IPS DF 4.7 (cell line): ENCODE measurements at regions not wholly inside any gene's neighbourhood (a gene's known extent, or its start where the extent isn't known, plus 50 kb on each side); places are given as distances from the start of the nearest gene placed in this dataset.

ENCODE experiments used
- DNase-seq: peaks from one replicate; pipeline ENCODE4 v3.0.0-alpha.2; 2013; ENCODE audit warnings: low spot score; ENCODE audit errors: extremely low read depth

DNA sequence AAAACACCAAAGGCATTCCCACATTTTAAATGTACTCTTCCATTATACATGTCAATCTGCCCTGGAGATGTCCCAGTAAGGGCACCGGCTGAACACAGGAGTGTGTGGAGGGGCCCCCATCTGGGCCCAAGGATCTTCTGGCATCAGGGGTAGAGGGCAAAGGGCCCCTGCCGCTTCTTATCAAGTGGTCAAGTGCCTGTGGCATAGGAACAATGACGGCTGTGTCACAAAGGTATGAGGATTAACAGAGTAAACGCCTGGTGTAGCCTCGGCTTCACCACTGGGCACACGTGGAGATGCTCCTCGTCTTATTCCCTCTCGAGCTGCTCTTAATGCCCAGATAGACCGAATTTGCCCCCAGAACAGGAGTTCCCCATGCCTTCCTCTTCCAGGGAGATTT is 169.7 kb upstream of the GLI2 start:
- DNase-seq: no peak

DNA sequence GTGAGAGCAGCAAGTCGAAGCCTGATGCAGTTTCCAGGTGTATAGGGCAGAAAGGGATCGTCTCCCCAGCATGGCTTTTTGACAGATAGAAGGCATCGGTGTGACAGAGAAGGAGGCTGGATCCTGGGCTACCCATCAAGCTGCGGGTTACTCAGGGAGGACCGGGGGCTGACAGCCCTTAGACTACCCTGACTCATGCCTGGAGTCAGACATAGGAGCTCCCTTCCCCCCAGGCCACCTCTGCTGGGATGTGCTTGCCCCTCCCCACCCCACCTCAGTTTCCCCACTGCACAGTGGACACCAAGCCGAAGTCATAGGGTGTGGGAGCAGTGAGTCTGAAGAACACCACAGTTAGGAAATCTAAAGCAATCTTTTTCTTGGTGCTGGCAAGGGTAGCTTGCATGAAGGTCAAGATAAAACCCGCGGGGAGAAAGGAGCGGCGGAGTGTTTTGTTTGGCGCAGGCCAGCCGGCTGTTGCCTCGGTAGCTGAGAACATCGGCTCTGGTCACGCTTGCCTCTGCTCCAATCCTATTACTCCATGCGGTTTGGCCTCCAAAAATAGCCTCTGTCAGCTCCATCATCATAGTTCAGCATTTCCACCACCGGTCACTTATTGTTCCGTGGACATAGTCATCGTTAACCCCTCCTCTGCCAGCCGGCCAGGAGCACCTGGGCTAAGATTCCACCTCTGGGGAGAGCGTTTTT is 169.2 kb upstream of the GLI2 start:
- no peak for DNase-seq

DNA sequence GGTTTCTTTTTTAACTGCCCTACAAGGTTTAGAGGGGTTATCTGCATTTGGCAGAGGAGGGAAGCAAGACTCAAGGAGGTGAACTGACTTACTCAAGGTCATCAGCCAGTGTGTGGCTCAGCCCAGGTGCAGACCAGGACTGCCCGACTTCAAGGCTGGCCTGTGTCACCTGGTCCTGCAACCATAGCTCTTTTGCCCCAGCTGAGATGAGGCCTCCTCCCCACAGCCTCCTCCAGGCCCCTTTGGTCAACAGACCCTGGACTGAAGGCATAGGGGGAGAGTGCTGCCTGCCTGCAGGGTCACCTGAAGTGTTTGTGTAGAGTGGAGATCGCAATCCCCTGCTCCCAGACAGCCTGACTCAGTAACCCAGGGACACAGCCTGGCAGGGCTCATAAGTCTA is 168.5 kb upstream of the GLI2 start:
- no peak for DNase-seq

DNA sequence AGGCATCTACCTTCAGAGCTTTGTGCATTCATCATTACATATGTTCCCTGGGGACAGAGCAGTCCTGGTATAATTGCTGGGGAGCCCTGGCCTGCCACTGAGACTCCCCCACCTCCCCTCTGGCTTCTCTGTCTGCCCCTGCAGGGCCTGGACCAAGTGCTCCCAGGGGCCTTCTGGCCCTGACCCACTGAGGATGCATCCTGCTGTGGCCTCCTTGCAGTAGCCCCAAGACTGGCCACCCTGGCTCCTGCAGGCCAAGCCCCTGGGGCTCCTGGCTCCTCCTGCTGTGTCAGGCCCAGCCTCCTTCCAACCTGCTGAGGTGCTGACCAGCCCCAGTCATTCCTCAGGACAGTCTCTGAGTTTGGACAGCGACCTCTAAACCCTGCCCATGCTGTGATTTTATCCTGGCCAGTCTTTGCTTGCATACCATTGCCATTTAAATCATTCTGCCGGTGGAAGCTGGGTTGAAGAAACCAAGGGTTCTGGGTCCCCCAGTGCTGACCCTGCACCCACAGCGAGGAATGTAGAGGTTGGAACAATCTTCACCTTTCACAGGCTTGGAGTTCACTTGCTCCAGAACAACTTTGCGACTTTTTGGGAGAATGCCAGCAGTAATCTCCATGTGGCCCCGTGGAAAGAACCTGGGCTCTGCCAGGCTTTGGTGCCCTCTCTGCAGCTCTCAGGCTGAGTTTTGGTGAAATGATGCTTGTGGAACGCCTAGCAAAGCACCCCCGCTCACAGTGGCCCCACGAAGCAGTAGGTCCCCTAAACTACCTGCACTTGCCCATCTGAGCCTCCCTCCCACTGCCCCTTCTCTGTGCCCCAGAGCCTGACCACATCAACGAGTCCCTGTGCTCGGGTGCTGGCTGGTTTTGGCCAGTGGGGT is 167.3 kb upstream of the GLI2 start:
- DNase-seq: no peak

DNA sequence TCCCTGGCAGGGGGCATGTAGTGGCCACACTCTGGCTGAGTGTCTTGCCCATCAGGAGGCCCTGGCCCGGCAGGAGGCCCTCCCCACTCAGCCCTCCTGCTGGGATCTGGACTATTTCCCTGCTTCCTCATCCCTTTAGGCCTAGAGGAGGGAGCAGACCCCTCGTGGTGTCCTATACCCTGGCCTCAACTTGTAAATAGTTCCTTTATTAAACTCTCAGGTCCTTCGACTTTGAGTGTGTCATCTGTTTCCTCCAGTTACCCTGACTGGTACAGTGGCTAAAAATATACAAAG is 166.7 kb upstream of the GLI2 start:
- DNase-seq: no peak

DNA sequence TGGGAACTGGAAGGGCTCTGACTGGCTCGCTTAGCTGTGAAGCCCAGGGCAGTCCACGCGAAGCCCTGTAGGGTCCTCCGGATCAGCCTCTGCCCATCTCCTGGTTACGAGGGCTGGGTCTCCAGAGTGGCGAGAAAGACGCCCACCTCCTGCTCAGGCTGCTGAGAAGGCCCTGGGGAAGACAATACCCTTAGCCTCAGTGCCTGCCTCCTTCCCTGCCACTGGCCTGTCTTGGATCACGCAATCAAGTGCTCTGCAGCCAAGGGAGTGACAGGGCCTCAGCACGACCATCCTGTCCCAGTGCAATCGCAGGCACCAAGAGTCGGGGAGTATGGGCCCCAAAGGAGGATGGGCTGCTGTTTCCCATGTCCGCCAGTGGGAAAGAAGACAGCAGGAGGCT is 165.7 kb upstream of the GLI2 start:
- DNase-seq: no peak

DNA sequence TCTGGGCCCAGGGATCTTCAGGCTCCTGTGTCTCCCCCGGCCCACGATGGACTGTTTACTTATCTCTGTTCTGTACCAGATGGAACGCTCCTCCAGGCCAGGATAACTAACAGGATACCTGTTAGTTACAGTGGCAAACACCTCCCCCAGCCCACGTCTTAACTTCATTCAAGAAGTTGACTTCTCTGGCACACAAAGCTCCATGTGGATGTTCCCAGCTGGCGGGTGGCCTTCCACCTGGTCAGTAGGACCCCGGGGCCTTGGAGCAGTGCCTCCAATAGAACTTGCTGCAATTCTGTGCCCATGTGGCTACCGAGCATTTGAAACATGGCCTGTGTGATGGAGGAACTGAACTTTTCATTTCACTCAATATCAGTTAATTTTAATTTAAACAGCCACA is 165.1 kb upstream of the GLI2 start:
- no peak for DNase-seq

DNA sequence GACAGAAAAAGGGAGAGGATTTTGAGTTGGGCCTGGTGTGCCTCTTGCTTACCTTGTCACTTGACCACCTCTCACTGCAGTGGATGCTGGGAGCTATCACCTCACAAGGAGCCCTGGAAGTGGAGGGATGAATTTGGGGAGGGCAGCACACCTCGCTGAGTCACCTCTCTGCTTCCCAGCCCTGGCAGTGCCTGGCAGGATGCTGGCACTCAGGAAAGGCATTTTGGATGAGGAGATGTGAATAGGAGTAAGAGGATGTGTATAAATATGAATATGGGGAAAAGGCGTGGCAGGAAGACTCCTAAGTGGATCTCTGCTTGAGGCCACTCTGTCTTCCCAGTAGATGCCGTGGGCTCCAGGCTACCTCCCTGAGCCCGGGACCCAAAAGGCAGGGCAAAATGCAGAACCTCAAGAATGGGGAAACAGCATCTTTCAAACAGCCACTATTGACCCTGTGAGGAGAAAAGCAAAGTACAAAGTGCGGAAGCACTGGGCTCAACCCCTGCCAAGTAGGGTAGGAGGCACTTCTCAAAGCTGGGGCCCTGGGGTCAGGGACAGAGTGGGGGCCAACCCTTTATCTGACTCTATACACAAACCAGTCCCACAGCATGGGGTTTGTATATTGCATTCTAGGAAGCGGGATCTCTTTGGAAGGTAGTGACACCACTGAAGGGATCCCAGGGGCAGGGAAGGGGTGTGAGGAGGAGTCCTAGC is 164.5 kb upstream of the GLI2 start:
- DNase-seq: no peak

DNA sequence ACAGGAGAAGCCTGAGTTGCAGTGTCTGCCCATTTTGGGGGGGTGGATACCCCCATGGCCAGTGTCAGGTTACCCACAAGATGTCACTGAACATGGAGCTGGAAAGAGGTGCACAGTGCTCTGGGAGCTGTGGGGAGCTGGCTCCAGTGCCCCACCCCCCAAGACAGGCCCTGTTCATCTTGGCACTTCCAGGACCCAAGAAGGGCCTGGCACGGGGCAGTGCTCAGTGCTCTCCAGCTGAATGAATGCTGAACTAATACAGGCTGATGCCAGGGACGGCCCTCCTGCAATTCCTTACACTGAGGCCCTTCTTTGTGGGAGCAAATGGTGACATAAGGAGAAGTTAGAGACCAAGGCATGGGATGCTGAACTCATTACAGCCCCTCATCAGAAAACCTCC is 163.4 kb upstream of the GLI2 start:
- no peak for DNase-seq

DNA sequence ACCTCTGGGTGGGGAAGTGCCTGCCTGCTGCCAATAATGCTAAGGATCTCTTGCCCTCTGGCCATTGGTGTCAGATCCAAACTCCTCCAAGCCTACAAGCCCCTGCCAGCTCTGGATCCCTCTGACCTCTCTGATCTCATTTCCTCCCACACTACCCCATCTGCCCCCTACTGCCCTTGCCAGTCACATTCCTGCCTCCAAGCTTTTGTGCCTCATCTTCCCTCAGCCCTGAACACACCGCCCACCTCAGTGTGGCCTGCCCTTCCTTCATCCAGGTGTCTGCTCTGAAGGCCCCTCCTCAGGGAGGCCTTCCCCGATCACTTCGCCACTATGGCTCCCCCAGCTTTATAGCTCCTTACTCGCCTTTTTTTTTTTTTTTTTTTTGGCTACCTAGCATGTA is 161.0 kb upstream of the GLI2 start:
- no peak for DNase-seq

DNA sequence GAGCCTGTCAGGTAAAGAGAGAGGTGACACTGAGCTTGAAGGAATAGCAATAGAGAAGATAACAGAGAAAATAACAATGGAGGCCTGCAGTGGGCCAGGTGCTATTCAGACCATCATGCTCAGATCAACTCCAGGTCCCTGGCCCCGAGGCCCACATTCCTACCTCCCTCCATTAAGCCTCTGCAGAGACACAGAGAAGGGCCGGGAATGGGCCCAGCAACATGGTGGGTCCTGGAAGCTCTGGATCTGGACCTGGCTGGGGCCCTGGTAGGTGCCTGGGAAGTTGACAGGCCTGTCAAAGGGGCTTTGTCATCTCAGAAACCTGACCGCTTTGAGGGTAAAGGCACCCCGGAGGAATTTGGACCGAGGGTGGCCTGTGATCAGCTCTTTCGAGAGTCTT is 159.7 kb upstream of the GLI2 start:
- DNase-seq: no peak

DNA sequence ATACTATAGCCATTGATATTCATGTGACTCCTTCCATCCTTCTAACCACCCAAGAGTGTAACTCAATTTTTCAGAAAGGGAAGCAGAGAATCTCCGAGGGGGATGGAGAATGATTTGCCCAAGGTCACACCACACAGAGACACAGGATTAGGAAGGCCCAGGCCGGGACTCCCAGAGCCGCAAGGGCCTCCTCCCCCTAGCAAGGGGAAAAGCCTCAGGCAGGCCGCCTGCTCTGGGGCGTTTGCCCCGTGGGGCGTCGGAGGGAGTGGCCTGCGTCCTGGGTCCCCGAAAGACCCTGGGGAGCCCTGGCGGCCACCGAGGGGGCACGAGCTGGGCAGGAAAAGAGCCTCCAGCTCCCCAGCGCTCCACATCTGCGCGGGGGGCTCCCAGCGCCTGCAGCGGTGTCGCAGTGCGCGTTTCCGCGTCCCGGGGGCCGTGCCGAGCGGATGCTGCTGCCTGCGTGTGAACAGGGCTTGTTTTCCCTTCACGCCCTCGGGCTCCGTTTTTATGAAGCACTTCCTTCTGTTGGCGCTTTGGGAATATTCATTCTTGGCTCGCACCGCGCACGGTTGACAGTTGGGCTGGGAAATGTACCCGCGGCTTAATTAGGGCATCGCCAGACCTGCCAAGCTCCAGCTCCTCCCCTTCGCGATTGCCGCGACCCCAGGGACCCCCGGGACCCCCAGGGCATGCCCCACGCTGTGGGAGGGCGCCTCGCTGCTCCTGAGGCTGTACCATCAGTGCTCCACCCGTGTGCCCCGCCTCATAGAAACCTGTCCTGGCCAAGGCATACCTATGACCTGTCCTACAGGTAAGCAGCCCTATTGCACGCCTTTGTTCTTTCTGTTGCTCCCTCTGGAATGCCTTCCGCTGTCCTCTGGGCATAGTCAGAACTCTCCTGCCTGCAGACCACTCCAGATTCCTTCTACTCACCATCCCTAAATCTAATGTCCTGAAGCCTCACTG is 158.9 kb upstream of the GLI2 start:
- no peak for DNase-seq

DNA sequence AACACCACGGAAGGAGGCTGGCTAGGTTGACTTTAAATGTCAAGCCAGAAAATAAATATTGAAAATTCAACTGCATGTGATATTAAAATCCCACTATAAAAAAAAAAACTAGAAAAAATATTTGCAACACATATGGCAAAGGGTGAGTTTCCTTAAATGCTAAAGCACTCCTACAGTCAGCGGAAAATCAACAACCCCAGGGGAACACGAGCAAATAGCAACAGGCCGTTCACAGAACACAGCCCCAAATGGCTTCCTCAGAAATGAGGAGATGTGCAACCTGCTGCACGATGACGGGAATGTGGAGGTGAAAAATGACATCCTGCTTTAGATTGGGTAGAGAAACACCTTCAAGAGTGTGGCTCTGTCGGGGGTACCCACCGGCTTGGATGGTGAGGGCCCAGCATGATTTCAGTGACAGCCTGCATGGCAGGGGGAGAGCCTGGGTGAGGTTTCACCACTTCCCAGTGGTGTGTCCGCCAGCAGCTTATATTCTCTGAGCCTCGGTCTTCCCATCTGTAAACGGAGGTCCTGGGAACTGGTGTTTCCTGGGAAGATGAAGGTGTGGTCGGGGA is 157.9 kb upstream of the GLI2 start:
- no peak for DNase-seq

DNA sequence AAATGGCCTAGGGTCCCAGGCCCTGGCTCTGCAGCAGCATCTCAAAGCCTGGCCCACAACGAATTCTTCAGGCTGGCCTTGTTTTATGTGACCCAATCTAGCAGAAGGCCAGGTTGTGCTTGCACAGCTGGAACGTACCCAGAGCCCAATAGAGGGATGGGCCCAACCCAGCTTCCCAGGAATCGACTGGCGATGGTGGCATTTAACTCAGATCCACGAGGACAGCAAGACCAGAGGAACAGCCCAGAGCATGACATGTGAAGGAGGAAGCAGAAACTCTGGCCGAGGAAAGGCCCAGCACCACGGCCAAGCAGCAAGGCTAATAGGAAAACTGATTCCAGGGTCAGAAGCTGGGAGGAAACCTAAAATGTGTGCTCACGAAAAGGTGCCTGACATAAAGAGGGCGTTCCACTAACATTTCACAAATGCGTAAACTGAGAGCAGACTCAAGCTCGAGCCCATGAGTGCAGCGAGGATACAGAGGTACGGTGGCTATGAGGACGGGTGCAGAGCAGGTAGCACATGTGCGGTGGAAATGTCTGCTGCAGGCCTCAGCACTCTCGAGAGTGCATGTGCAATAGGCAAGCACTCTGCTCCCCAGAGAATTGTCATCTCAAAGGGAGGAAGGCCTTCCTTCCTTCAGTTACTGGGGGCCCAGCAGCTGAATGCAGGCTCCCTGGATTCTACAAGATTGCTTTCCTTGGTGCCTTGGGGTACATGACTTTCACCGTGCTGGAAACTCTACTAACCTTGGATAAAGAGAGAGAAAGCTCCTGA is 156.9 kb upstream of the GLI2 start:
- DNase-seq: no peak

DNA sequence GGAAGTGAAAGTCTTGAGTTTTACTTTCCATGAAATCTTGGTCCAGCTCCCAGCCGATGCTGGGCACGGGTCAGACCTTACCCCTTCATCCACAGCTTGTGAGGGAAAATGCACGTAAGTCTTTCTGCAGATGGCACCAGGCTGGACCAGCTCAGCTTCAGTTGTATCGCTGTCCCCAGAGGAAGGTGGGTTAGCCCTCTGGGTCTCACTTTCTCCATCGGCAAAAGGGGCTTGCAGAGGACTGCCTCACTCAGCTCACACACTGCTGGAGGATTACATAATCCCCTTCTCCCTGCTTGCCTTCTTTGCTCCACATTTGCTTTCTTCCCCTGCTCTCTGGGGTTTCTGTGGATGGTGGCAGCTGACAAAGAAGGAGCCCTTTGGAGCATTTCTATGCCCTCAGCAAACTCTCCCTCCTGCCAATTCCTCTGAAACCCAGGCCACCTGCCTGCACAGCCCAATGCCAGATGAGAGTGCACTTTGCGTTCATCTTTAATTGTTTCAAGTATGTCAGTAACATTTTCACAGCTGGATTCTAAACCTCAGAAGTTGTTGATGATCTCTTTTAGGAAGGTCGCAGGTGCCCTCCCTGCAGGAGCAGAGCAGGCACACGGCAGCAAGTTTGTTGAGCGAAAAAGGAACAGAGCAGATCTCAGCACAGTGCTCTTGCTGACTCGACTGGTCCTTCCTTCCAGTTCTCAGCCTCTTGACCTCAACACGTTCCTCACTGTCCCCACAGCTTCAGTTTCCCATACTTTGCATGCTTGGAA is 155.6 kb upstream of the GLI2 start:
- no peak for DNase-seq

DNA sequence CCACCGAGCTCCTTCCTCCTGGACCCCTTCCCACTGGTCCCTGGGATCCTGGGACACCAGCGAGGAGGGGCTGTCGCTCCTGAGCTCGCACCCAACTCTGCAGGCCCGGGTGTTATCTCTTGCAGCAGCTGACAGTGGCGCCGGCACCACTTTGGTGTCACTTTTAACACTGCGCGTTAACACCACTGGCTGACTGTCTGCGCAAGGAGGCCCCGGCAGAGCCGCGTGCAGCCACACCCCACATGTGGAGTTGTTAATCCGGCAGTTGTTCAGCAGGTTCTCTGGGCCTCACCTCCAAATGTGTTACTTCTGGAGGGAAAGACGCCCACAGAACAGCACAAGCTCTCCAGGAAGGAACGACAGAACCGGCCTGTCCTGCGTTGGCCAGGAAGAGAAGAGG is 155.0 kb upstream of the GLI2 start:
- no peak for DNase-seq

DNA sequence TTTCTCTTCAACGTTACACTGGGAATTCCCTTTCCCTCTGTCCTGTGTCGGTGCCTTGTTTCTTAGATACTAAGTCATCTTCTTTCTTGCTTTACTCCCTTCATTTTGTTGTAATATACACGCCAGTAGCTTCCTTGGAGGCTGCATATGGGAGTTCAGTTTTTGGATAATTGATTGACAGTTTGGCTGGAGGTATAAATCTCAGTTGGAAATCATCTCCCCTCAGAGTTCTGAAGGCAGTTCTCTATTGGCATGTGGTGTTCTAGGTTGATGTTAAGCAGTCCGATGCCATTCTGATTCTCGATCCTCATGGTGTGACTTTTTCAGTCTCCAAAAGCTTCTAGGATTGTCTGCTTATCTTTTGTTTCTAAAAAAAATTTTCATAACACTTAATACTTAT is 152.5 kb upstream of the GLI2 start:
- no peak for DNase-seq

DNA sequence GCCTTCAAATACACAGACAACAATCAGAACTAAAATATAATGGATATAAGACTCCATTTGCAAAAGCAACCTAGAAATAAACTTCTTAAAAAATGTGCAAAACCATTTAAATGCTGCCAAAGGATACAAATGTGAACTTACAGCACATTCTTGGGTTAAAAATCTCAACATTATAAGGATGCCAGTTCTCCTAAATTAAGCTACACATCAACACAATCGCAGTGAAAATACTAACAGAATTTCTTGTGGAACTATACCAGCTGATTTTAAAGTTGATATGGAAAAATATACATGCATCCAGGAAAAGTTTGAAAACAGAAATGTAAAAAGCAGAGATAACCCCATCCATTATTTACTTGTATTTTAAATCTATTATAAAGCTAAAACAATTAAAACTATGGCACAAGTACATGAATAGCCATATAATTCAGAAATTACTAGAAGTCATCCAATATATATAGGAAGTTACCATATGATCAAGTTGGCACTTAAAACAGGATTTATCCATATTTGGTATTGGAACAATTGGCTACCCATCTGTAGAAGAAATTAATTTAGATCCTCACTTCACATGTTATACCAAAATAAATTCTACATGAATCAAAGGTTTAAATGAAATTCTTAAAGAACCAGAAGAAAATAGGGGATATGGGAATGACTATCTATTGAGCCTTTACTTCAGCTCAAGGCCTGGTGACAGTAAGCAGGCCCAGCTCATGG is 151.7 kb upstream of the GLI2 start:
- DNase-seq: no peak
